GM21786 (cell line): ENCODE measurements at regions not wholly inside any gene's neighbourhood (a gene's known extent, or its start where the extent isn't known, plus 50 kb on each side); places are given as distances from the start of the nearest gene placed in this dataset.
"Not testable (repeated sequence)": the region's sequence is repeated elsewhere in the genome, so short reads cannot be mapped to it uniquely, and the experiment has no call there.

Source experiments
- ATAC-seq: cut with Tn5 transposase; IDR thresholded peaks from one replicate; pipeline ENCODE4 v1.9.1; 2021; ENCODE audit not compliant: unreplicated experiment

- ATAC-seq: peak; percentile 63
Measured at GRCh38 chr2:176997074-176997791, 215.4 kb upstream of the HNRNPA3 start.

DNA sequence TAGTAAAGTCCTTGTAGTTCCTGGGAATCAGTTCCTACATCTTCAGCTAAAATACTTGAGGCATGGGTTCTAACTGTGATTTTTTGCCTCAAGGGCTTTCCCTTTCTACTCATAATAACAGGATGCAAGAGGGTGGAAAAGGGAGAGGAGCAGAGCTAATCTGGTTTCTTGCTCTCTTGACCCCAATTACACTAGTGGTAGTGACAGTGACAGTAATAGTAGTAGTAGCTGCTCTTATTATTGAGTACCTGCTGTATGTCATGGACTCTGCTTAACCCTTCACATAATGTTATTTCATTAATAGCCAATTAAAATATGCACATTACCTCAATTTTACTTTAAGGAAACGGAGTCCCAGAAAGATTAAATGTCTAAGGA lies 214.8 kb upstream of the HNRNPA3 start:
- ATAC-seq: peak; percentile 19

DNA sequence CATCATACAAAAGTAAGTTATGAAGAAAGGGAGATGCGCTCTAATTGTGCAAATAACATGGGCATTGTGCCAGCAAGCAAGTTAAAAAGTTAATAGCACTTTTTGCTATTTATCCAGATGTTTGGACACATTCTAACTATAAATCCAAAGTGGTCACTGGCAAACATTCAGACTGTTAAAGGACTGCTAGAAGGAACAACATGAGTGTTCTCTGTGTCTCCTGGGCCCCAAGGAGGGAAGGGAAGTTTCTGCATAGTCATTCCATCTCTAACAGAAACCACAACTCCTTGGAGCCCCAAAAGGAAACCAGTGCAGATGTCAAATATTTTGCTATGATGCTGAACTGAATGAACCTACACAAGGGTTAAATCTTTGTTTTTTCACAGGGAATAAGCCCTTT lies 213.3 kb upstream of the HNRNPA3 start:
- peak; percentile 51 for ATAC-seq

- no peak for ATAC-seq
Measured at GRCh38 chr2:177000061-177000714, 212.4 kb upstream of the HNRNPA3 start.

GRCh38 chr2:177000715-177001072 lies 211.9 kb upstream of the HNRNPA3 start:
- no peak for ATAC-seq

- ATAC-seq: no peak
Measured at GRCh38 chr2:177001334-177001733, 211.3 kb upstream of the HNRNPA3 start.

DNA sequence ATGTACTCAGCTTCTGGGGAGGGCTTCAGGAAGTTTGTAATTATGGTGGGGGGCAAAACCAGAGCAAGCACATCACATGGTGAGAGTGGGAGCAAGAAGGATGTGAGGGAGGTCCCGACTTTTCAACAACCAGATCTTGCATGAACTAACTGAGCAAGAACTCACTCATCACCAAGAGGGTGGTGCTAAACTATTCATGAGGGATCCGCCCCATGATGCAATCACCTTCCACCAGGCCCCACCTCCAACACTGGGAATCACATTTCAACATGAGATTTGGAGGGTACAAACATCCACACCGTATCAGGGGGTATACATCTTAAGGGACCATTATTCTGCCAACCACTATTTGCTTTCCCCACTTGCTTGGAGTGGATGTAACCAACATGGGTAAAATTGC lies 209.6 kb upstream of the HNRNPA3 start:
- no peak for ATAC-seq

DNA sequence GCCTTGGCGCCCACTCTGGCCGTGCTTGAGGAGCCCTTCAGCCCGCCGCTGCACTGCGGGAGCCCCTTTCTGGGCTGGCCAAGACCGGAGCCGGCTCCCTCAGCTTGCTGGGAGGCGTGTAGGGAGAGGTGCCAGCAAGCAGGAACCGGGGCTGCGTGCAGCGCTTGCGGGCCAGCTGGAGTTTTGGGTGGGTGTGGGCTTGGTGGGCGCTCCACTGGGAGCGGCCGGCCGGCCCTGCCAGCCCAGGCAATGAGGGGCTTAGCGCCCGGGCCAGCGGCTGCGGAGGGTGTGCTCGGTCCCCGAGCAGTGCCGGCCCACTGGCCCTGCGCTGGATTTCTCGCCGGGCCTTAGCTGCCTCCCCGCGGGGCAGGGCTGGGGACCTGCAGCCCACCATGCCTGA lies 204.9 kb upstream of the HNRNPA3 start:
- ATAC-seq: not testable (repeated sequence)

DNA sequence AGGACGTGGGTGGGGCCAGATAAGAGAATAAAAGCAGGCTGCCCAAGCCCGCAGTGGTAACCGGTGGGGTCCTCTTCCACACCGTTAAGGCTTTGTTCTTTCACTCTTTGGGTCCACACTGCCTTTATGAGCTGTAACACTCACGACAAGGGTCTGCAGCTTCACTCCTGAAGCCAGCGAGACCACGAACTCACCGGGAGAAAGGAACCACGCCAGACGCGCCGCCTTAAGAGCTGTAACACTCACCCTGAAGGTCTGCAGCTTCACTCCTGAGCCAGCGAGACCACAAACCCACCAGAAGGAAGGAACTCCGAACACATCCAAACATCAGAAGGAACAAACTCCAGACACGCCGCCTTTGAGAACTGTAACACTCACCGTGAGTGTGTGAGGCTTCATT lies 203.9 kb upstream of the HNRNPA3 start:
- ATAC-seq: not testable (repeated sequence)

DNA sequence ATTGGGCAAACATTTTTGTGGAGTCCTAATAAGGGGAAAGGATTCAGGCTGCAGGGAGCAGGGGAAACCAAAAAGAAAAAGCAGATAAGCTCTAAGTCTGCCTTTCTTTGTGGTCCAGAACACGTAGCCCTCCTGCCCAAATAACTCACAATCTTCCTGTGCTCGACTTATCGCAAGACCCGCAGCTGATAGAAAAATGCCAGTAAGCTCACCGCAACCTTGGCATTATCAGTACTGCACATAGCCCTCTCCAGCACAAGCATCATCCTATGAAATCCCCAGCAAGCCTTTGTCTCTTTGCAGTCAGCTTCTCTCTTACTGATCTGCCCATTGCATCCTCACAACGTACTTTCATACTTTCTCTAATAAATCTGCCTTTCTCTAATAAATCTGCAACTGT lies 202.4 kb upstream of the HNRNPA3 start:
- no peak for ATAC-seq

- no peak for ATAC-seq
Measured at GRCh38 chr2:177010861-177011260, 201.7 kb upstream of the HNRNPA3 start.

DNA sequence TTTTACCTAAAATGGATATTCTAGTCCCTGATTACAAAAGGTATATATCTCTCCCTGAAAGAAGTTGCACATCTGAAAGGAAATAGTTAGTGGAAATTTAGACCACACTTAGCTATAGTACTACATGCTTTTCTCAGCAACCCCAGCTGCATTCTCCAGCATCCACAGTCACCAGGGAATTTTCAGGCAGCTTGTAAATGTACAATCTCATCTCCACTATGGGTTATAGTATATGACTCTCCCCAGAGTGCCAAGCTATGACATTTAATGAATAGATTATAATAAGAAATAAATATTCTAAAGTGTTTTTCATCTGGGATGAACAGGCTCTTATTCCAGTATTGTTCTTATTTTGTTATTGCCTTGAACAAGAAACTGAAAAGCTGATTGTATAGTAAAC lies 197.6 kb upstream of the HNRNPA3 start:
- ATAC-seq: no peak

DNA sequence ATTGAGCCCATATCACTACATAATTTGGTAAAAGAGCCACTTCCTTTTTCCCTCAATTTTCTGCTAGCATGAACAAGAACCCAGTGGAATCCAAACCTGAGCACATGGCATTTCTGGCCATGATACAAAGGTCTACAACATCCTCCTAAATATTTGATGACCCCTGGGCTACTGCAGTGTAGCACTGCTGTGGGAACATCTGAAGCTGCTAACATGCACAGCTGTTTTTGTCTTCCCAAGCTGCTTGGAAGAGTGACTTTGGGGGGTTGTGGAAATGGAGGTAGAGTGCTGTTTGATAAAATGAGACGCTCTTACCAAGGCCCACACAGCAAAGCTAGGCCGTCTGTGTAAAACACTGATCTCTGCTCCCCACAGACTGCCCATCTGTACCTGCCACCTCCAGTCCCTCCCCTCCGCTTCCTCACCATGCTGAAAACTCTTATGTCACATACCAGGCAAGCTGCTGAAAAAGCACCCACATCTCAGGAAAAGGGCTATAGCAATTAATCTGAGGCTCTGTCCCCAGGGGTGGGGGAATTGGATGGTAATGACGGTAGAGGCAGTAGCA lies 197.2 kb upstream of the HNRNPA3 start:
- ATAC-seq: no peak

DNA sequence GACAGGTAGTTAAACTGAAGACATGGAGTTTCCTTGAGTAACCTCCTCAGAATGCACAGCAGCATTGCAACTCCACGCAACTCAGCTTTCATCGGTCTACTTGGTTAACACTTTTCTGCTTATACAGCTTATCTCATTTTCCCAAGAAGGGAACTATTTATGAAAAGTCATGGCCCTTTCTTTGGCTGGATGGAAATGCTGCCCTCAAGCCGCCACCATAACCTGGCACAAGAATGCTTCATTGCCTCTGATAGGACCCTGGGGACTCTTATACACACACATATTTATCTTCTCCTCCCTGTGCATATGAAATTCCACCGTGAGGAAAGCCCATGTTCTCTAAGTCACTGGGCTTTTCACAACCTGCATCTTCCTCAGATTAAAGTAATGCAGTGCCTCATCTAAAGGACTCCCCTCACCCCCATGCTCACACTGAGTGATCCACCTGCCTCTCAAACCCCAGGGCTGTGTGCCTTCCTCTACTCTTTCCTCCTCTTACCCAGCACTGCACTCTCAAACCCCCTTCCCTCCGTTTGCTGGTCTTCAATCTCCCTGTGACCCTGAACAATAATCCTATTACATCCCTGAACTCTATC lies 192.0 kb upstream of the HNRNPA3 start:
- no peak for ATAC-seq

DNA sequence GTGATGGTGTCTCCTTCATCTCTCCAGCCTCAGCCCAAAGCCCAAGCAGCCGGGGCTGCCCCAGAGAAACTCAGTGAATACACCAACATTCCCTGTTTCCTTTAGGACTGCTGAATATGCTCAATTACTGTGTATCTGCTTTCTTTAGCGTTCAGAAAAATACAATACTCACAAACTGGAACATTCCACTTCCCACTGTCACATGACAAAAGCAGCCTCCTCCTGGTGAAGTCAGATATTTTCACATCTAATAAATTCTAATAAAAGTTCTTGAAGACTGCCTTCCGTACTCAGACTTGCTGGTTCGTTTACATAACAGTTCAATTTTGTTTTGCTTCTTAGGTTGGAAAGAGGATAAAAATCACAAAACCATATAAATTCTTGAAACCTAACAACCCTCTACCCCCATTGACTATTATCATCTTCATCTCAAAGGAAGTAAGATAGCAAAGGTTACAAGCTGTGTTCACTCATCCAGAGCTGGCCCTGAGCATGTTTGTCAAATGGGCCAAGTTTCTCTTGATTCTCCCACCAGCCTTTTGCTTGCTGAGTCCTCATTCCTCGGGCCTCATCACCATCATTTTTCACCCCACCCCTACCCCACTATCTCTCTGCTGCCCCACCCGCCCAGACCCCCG lies 190.8 kb upstream of the HNRNPA3 start:
- ATAC-seq: no peak

GRCh38 chr2:177024765-177025164 lies 187.8 kb upstream of the HNRNPA3 start:
- no peak for ATAC-seq

DNA sequence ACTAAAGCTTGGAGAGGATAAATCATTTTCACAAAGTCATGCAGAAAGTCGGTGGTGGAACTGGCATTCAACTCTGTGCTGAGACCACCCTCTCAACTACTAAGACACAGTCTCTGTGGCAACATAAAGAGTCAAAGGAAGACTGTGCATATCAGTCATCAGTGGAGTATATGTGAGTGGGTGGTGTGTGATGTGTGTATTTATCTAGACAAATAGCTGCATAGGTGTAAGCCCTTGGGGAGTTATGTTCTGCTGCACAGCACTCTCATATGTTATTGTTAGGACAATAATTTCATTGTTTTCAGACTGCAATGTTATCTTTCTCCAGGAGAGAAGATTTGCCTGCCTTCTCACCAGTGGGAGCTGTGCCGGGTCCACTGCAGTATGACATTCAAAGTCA lies 186.3 kb upstream of the HNRNPA3 start:
- ATAC-seq: no peak

- no peak for ATAC-seq
Measured at GRCh38 chr2:177026956-177027355, 185.6 kb upstream of the HNRNPA3 start.

GRCh38 chr2:177028296-177028695 lies 184.3 kb upstream of the HNRNPA3 start:
- ATAC-seq: no peak

DNA sequence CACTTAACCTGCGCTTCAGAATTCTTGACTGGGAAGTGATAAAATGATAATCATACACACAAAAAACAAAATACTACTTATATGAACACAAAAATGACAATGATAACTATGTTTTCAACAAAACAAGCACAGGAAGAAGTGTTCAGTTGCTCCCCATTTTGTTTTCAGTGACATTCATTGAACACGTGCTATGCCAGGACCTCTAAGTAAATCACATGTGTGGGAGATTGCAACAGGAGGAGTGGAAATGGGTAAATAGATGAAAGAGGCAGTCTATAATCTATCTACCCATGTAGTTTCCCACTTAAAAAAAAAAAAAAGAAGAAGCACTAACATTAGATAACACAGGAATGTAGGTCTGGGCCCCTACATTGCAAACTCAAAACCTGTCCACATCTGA lies 183.5 kb upstream of the HNRNPA3 start:
- no peak for ATAC-seq

- no peak for ATAC-seq
Measured at GRCh38 chr2:177029501-177029900, 183.1 kb upstream of the HNRNPA3 start.

DNA sequence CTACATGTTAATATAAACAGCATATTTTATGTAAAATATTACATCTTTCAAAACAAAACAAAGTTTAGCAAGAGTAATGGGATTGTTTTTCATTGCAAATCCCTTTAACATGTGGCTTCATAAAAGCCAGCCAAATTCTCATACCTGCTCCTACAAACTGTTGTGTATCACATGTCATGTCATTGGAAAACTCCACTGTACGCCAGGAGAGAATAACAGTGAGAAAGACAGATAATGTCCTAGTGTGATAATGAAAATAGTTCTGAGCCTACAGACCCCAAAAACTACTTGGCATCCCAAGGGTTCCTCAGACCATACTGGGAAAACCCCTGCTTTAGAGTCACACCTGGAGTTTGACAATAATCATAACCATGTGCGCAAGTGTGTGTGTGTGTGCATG lies 182.7 kb upstream of the HNRNPA3 start:
- ATAC-seq: no peak
